GM08714 (cell line): ENCODE measurements at regions not wholly inside any gene's neighbourhood (a gene's known extent, or its start where the extent isn't known, plus 50 kb on each side); places are given as distances from the start of the nearest gene placed in this dataset.

Experiments
- H3K4me3 ChIP-seq: fragments of 200-500 bp; sonication (Bioruptor generic); 2 replicates; pipeline ENCODE4 v1.5.1; 2014; ENCODE audit warnings: mild to moderate bottlenecking, low read length, inconsistent platforms
- ZNF274 ChIP-seq: IDR thresholded peaks from 2 replicates; pipeline ENCODE4 v1.6.1; 2012; ENCODE audit warnings: mild to moderate bottlenecking, low read depth, low read length

DNA sequence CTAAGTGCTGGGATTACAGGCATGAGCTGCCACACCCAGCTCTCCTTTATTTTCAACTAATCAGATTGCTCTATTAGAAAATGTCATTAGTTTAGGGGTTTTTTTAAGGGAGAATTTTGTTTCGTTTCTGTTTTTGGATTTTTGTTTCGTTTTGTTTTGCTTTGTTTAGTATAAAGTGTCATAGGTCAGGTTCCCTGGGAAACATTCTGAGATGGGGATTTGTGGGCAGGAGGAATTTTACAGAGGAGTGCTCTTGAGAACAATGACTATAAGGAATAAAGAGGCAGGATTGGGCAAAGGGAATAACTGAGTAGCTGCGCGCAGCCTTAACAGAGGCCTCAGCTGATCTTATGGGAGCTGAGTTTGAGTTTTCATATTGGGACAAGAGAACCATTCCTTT lies 86.8 kb upstream of the NR2F2 start:
- TF ChIP-seq ZNF274, result no peak
- H3K4me3 ChIP-seq, result no peak overlapping the region

GRCh38 chr15:96245252-96245651 lies 85.2 kb upstream of the NR2F2 start:
- no peak for TF ChIP-seq ZNF274
- no peak overlapping the region for H3K4me3 ChIP-seq

DNA sequence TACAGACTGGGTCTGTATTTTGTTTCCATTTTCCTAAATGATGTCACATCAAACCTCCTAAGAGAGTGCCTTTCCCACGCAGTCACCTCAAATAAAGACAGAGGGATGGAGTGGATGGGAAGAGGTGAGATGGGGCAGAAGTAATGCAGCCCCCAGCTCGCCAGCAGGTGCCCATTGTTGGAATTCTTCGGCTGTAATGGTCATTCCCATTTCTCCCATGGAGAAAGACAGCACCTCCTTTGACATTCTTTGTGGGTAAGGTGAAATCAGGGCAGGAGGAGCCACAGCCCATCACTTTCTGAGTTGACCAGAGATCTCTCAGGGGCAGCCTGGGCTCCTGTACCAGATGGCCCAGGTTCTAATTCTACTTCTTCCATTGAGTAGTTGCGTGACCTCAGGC lies 84.4 kb upstream of the NR2F2 start:
- no peak overlapping the region for H3K4me3 ChIP-seq
- TF ChIP-seq ZNF274, result no peak

- TF ChIP-seq ZNF274, result no peak
- H3K4me3 ChIP-seq, result no peak overlapping the region
Observed at GRCh38 chr15:96247621-96248305, 82.7 kb upstream of the NR2F2 start.

- TF ChIP-seq ZNF274, result no peak
- H3K4me3 ChIP-seq, result no peak overlapping the region
Observed at GRCh38 chr15:96252148-96252547, 78.4 kb upstream of the NR2F2 start.

DNA sequence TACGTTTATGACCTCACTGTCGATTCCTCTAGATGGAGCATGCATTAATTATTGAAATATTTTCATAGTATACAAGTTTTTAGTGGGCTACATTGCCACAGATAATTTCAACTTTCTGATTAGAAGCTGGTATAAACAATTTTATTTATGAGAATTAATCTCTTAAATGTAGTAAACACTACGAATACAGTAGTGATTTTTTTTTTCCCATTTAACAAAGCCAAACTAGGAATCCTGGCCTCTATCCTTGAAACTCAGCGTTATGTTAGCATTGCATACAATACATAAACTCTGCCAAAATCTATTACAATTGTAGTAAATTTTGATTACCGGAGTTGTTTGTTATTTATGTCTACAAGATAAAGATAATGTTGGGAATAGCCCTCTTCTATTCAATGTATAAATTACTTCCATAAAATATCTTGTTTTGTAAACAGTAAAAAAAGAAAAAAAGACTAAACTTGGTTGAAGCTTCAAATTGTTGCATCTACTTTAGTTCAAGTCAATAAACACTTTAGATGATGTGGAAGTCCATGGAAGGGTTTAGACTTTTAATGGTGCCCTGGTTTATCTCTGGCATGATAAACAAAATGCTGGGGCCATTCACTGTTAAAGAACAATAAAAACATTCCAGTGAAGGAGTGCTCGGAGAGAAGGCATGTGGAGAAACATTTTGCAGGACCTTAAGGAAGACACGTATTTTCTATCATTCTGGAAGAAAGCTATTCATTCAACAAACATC lies 77.3 kb upstream of the NR2F2 start:
- no peak overlapping the region for H3K4me3 ChIP-seq
- TF ChIP-seq ZNF274, result no peak

DNA sequence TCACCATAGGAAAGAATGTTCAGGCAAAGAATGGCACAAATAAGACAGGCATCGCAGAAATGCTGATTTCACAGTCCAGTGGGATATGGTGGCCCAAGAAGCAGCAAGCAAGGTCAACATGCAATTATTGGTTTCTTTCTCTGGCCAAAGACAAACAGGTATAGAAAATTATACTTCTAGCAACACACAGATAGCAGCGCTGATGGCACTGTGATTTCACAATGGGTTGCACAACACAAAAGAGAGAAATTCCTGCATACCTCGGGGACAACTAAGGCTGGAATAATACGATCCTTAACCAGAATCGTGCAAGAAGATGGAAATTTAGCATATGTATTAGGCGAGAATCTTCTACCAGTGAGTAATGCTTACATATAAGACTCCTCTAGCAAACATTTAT lies 76.3 kb upstream of the NR2F2 start:
- no peak for TF ChIP-seq ZNF274
- H3K4me3 ChIP-seq, result no peak overlapping the region

DNA sequence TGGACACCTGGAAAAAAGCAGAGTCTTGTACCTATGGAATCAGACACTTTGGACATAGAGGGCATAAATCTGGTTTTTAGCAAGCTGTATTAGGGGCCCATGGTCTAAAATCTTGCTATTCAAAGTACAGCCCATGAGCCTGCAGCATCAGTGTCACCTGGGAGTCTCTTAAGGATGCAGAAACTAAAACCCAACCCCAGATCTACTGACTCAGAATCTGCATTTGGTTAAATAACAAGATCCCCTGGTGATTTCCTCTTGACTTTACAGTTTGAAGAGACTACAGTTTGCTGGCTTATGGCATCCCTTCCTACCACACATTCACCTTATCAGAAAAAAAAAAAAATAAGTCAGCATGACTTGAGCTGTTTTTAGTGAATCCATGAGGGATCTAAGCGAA lies 74.9 kb upstream of the NR2F2 start:
- no peak overlapping the region for H3K4me3 ChIP-seq
- TF ChIP-seq ZNF274, result no peak

GRCh38 chr15:96261575-96262034 lies 68.9 kb upstream of the NR2F2 start:
- TF ChIP-seq ZNF274, result no peak
- no peak overlapping the region for H3K4me3 ChIP-seq

DNA sequence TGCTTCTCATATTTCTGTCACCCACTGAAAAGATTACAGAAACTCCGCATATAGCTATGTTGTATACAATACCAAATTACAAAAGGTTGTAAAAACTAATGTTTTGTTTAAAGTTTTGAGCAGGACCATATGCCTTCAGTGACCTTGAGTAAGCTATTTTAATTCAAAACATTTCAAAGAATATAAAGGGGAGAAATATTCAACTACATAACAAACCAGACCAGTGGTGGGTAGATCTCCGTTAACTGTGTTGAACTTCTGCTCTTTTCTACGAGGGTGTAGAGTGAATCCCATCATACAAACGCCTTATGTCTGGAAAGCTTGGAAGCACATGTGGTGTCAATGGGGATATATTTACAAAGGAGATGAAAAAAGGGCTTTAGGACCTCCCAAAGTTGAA lies 68.4 kb upstream of the NR2F2 start:
- H3K4me3 ChIP-seq, result no peak overlapping the region
- no peak for TF ChIP-seq ZNF274

- no peak overlapping the region for H3K4me3 ChIP-seq
- no peak for TF ChIP-seq ZNF274
Observed at GRCh38 chr15:96262549-96263489, 67.7 kb upstream of the NR2F2 start.

DNA sequence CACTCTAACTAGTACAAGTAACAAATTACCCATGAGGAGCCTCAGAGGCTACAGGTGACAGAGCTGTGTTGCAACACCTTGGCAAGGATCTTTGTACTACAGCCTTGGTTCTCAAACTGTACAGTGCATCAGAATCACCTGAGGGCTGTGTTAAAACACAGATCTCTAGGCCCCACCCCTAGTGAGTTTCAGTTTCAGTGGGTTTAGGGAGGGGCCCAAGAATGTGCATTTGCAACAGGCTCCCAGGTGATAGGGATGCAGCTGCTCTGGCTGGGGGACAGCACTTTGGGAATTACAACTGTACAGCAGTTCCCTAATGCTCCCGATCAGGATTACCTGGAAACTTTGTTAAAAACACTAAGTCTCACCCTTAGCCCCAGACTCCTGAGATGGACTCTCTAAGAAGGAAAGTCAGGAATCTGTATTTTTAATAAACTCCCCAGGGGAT lies 66.1 kb upstream of the NR2F2 start:
- H3K4me3 ChIP-seq, result no peak overlapping the region
- no peak for TF ChIP-seq ZNF274

DNA sequence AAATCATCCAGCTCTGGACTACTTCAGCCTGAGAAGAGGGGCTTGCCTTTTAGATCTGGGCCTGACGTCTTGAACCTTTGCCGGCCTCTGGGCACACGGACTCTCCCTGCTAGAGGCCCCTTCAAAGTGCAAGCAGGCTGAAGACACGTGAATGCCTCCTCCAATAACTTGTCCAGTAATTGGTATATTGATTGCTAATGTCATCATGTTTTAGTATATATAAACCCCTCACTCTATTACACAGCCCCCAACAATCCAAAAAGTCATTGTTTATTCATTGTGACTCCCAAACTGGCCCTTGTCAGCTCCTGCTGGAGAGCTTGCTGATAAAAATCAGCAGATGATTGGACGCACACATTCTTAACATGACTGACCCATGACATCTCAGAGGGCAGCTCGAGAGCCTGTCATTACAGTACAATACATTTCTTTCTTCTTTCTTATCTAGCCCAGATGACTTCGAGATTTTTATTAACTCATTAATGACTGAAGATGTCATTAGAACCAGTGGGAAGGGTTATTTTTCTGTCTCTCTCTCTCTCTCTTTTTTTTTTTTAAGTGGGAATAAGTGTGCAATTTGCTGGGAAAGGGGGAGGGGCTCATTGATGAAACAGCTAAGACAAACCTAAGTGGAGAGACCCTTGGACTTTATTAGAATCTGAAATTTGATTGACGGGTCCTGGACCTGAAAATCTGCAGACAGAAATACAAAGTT lies 65.5 kb upstream of the NR2F2 start:
- no peak overlapping the region for H3K4me3 ChIP-seq
- TF ChIP-seq ZNF274, result no peak

- no peak for TF ChIP-seq ZNF274
- H3K4me3 ChIP-seq, result no peak overlapping the region
Observed at GRCh38 chr15:96266456-96266855, 64.0 kb upstream of the NR2F2 start.

DNA sequence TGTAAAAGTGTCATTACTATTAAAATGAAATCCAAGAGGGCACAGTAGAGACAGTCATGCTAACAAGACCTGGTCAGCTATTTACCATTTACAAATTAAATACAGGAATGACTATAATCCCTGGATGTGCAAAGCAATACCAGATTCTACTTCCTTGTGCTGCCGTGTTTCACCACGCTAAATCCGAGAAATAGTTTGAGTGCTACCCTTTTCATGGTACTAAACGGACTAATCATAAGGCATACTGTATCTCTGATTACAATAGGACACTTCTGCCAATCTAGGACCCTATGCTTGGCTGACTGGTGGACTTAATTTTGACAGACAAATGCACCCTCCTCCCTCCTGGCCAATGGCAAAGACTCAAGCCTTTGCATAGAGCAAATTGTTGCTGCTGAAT lies 63.0 kb upstream of the NR2F2 start:
- no peak for TF ChIP-seq ZNF274
- no peak overlapping the region for H3K4me3 ChIP-seq
